Gastrocnemius medialis (tissue), 4 donors: ENCODE measurements at regions not wholly inside any gene's neighbourhood (a gene's known extent, or its start where the extent isn't known, plus 50 kb on each side); places are given as distances from the start of the nearest gene placed in this dataset.
"Not testable (repeated sequence)": the region's sequence is repeated elsewhere in the genome, so short reads cannot be mapped to it uniquely, and the experiment has no call there.

ENCODE experiments used
- POLR2A ChIP-seq, 2 donors: fragments of 450-650 bp; IDR thresholded peaks; one replicate each; pipeline ENCODE4 v1.6.1; 2017; ENCODE audit warnings: antibody characterized with exemption in 2 of 2, mild to moderate bottlenecking in 2 of 2, moderate library complexity in 2 of 2
- TF ChIP-seq, protein P1 (sequence below), 5 experiments: fragments of 450-650 bp in 3 of 5; fragments of 200-600 bp in 2 of 5; sonication (generic) in 2 of 5; IDR thresholded peaks in 4 of 5; conservative IDR thresholded peaks in 1 of 5; 1 replicate in 4 of 5; 2 replicates in 1 of 5; pipeline ENCODE4 v1.5.1; 2016 to 2019; ENCODE audit warnings: antibody characterized with exemption in 5 of 5, mild to moderate bottlenecking in 3 of 5, moderate library complexity in 3 of 5

GRCh38 chr5:17336723-17337122 is 119.3 kb downstream of the BASP1 start:
- TF ChIP-seq POLR2A (IDR thresholded peaks at IDR 0.05), result not testable (repeated sequence)
- TF ChIP-seq, protein P1, sequence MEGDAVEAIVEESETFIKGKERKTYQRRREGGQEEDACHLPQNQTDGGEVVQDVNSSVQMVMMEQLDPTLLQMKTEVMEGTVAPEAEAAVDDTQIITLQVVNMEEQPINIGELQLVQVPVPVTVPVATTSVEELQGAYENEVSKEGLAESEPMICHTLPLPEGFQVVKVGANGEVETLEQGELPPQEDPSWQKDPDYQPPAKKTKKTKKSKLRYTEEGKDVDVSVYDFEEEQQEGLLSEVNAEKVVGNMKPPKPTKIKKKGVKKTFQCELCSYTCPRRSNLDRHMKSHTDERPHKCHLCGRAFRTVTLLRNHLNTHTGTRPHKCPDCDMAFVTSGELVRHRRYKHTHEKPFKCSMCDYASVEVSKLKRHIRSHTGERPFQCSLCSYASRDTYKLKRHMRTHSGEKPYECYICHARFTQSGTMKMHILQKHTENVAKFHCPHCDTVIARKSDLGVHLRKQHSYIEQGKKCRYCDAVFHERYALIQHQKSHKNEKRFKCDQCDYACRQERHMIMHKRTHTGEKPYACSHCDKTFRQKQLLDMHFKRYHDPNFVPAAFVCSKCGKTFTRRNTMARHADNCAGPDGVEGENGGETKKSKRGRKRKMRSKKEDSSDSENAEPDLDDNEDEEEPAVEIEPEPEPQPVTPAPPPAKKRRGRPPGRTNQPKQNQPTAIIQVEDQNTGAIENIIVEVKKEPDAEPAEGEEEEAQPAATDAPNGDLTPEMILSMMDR (IDR thresholded peaks at IDR 0.05 in 4 of 5, conservative IDR thresholded peaks at IDR 0.05 in 1 of 5), result not testable (repeated sequence)
